ENCODE measurements at regions not wholly inside any gene's neighbourhood (a gene's known extent, or its start where the extent isn't known, plus 50 kb on each side); places are given as distances from the start of the nearest gene placed in this dataset.
A peak's percentile ranks its signal among the peaks of the same experiment; 100 is the strongest.

- Histone ChIP-seq H3K4me2 (replicated peaks; ENCODE audit: extremely low read depth, low read length, poor library complexity, severe bottlenecking) (peak overlapping the region; percentile 25), H3K9ac (ENCODE audit: insufficient read depth, low read length, poor library complexity, severe bottlenecking) (peak overlapping the region; percentile 46), H3K79me2 (ENCODE audit: insufficient read depth, low read length) (no peaks in the 10 kb centered on the region), H3K4me3 (replicated peaks in 1 of 3; ENCODE audit: low read depth in 2 of 3, low read length in 3 of 3) (peak overlapping the region in 1 of 3 experiments; percentile 22), H3K36me3 (replicated peaks in 1 of 2; ENCODE audit: control insufficient read depth in 1 of 2, insufficient read depth in 2 of 2, low read length in 2 of 2) (no peaks in the 10 kb centered on the region), H3K9me3 (replicated peaks in 1 of 2; ENCODE audit: control insufficient read depth in 1 of 2, insufficient read depth in 1 of 2, low read length in 2 of 2) (no peaks in the 10 kb centered on the region), H4K20me1 (ENCODE audit: insufficient read depth, low read length) (no peaks in the 10 kb centered on the region), H2AFZ (ENCODE audit: insufficient read depth, low read depth, low read length, poor library complexity, severe bottlenecking) (no peak overlapping the region), H3K27me3 (ENCODE audit: control insufficient read depth in 2 of 2, insufficient read depth in 2 of 2, low read length in 2 of 2) (no peaks in the 10 kb centered on the region), H3K4me1 (ENCODE audit: control insufficient read depth in 1 of 2, insufficient read depth in 2 of 2, low read length in 2 of 2) (peaks cover 63 to 69% of the 10 kb centered on the region in 2 donors), H3K27ac (ENCODE audit: low read depth in 1 of 2, low read length in 2 of 2) (peak overlapping the region; percentile 85 to 95)
- peaks cover 0 to 3% of the 10 kb centered on the region in 2 donors for H3K36me3 Mint-ChIP-seq
- H3K9me3 Mint-ChIP-seq, result peaks cover 0 to 7% (median 0%) of the 10 kb centered on the region in 7 donors
- H3K4me1 Mint-ChIP-seq, result peaks cover 63% of the 10 kb centered on the region
- TF ChIP-seq CTCF (IDR thresholded peaks at IDR 0.05), result no peak
- intact Hi-C loops (cut with micrococcal nuclease), result loop anchor here (1.0 to 10.0 kb wide), 2 partner anchors 33 to 134 kb away; no protein-coding TSS in a partner anchor
- peaks cover 0 to 5% (median 2%) of the 10 kb centered on the region in 3 donors for H3K27me3 Mint-ChIP-seq (ENCODE audit: low read depth in 3 of 3)
- peak; percentile 90 to 97 (median 92) for DNase-seq
- peak overlapping the region; percentile 92 to 97 (median 95) for H3K27ac Mint-ChIP-seq
- 8% methylated on average over 8 of the region's 11 CpGs for WGBS (ENCODE audit: insufficient coverage)
- H3K4me3 Mint-ChIP-seq, result peak overlapping the region in 1 of 2 donors; percentile 76
These were observed 112.5 kb upstream of the RAB4A start for GRCh38 chr1:229158341-229158921.

GRCh38 chr1:229158927-229159326, 112.0 kb upstream of the RAB4A start:
- Histone ChIP-seq H4K20me1 (ENCODE audit: insufficient read depth, low read length) (no peaks in the 10 kb centered on the region), H3K79me2 (ENCODE audit: insufficient read depth, low read length) (no peaks in the 10 kb centered on the region), H3K27ac (ENCODE audit: low read depth in 1 of 2, low read length in 2 of 2) (peak overlapping the region; percentile 85 to 95), H3K4me1 (ENCODE audit: control insufficient read depth in 1 of 2, insufficient read depth in 2 of 2, low read length in 2 of 2) (peaks cover 63 to 68% of the 10 kb centered on the region in 2 donors), H3K9me3 (replicated peaks in 1 of 2; ENCODE audit: control insufficient read depth in 1 of 2, insufficient read depth in 1 of 2, low read length in 2 of 2) (no peaks in the 10 kb centered on the region), H3K27me3 (ENCODE audit: control insufficient read depth in 2 of 2, insufficient read depth in 2 of 2, low read length in 2 of 2) (no peaks in the 10 kb centered on the region), H3K4me2 (replicated peaks; ENCODE audit: extremely low read depth, low read length, poor library complexity, severe bottlenecking) (peak overlapping the region; percentile 25), H3K4me3 (replicated peaks in 1 of 3; ENCODE audit: low read depth in 2 of 3, low read length in 3 of 3) (peak overlapping the region in 1 of 3 experiments; percentile 22), H3K9ac (ENCODE audit: insufficient read depth, low read length, poor library complexity, severe bottlenecking) (peak overlapping the region; percentile 46), H2AFZ (ENCODE audit: insufficient read depth, low read depth, low read length, poor library complexity, severe bottlenecking) (no peak overlapping the region), H3K36me3 (replicated peaks in 1 of 2; ENCODE audit: control insufficient read depth in 1 of 2, insufficient read depth in 2 of 2, low read length in 2 of 2) (no peaks in the 10 kb centered on the region)
- peak in 2 of 3 donors; percentile 39 to 67 for DNase-seq
- H3K27ac Mint-ChIP-seq, result peak overlapping the region; percentile 92 to 97 (median 95)
- H3K27me3 Mint-ChIP-seq (ENCODE audit: low read depth in 3 of 3), result peaks cover 0 to 5% (median 2%) of the 10 kb centered on the region in 3 donors
- peak overlapping the region in 1 of 2 donors; percentile 26 for H3K4me3 Mint-ChIP-seq
- peaks cover 0 to 8% (median 0%) of the 10 kb centered on the region in 7 donors for H3K9me3 Mint-ChIP-seq
- intact Hi-C loops (cut with micrococcal nuclease), result loop anchor here (1.0 to 10.0 kb wide), 2 partner anchors 32 to 134 kb away; no protein-coding TSS in a partner anchor
- peaks cover 0 to 3% of the 10 kb centered on the region in 2 donors for H3K36me3 Mint-ChIP-seq
- H3K4me1 Mint-ChIP-seq, result peaks cover 63% of the 10 kb centered on the region
- 79% methylated on average over 2 of the region's 4 CpGs for WGBS (ENCODE audit: insufficient coverage)
- TF ChIP-seq CTCF (IDR thresholded peaks at IDR 0.05), result no peak

All from CD14-positive monocyte (primary cell).